CD4-positive, alpha-beta T cell treated with Interleukin-21 for 1 hour (primary cell): ENCODE measurements at regions not wholly inside any gene's neighbourhood (a gene's known extent, or its start where the extent isn't known, plus 50 kb on each side); places are given as distances from the start of the nearest gene placed in this dataset.
"Not testable (repeated sequence)": the region's sequence is repeated elsewhere in the genome, so short reads cannot be mapped to it uniquely, and the experiment has no call there.

Experiments used
- DNase-seq: peaks from one replicate; pipeline ENCODE4 v3.0.0-alpha.2; 2020

- no peak for DNase-seq
These were observed 98.3 kb downstream of the BACH1 start for GRCh38 chr21:29396951-29397455.

GRCh38 chr21:29403301-29403700, 104.6 kb downstream of the BACH1 start:
- no peak for DNase-seq

- no peak for DNase-seq
These were observed 105.3 kb downstream of the BACH1 start for GRCh38 chr21:29403922-29404538.

DNA sequence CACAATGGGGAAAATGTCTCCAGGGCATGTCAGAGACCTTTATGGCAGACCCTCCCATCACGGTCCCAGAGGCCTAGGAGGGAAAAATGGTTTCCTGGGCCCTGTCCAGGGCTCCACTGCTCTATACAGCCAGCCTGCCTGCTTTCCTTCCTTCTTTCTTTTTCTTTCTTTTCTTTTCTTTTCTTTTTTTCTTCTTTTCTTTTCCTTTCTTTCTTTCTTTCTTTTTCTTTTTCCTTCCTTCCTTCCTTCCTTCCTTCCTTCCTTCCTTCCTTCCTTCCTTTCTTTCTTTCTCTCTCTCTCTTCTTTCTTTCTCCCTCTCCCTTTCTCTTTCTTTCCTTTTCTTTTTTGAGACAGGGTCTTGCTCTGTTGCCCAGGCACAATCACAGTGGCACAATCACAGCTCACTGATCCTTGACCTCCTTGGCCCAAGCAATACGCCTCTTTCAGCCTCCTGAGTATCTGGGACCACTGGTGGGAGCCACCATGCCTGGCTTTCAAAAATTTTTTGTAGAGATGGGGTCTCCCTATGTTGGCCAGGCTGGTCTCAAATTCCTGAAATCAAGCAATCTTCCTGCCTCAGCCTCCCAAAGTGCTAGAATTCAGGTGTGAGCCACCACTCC, 106.9 kb downstream of the BACH1 start:
- DNase-seq, result no peak

DNA sequence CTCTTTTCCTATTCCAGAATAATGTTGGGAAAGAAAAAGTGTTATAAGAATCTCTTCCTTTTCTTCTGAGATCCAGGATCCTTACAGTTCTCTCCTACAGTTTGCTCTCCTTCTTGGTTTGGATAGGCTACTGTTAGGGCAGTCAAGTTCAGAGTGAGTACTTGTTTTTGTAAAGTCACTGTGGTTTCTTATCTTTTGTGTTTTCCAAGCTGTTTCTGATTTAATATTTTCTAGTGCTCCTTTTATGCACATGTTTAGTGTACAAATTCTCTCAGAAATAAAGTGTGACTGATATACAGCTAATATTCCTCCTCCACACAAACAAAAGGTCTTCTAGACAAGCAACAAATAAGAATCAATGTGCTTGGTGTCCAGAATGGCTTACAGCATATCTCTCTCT, 107.7 kb downstream of the BACH1 start:
- no peak for DNase-seq

GRCh38 chr21:29407571-29407970, 108.8 kb downstream of the BACH1 start:
- DNase-seq, result no peak

- DNase-seq, result no peak
These were observed 115.0 kb downstream of the BACH1 start for GRCh38 chr21:29413683-29414082.

DNA sequence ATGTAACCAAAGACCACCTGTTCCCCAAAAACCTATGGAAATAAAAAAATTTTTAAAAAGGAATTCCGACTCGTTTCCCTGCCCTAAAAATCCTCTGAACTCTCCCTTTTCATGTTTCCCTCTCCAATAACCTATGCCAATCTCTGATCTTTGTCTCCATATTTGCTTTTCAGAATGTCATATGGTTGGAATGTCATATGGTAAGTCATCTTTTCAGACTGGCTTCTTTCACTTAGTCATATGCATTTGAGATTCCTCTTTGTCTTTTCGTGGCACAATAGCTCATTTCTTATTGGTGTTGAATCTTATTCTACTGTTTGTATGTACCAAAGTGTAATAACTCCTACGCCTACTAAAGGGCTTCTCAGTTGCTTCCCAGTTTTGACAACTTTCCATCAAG, 117.5 kb downstream of the BACH1 start:
- no peak for DNase-seq

DNA sequence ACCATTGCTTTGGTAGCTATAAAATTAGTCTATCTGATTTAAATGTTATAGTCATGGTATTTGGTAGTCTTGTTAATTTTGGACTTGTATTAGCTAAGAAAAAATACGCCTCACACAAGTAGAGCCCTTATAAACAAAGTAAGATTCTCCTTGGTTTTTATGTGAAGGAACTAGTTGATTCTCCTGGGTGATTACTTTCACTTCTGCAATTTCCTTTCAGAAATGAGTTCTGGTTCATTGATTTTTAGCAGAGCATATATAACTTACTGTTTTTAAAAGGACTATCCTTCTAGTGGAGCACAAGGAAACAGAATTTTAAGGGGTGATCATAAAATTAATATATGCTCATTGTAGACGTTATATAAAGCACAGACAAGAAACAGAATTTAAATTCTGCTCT, 120.1 kb downstream of the BACH1 start:
- DNase-seq, result no peak

GRCh38 chr21:29419422-29419821, 120.7 kb downstream of the BACH1 start:
- no peak for DNase-seq

DNA sequence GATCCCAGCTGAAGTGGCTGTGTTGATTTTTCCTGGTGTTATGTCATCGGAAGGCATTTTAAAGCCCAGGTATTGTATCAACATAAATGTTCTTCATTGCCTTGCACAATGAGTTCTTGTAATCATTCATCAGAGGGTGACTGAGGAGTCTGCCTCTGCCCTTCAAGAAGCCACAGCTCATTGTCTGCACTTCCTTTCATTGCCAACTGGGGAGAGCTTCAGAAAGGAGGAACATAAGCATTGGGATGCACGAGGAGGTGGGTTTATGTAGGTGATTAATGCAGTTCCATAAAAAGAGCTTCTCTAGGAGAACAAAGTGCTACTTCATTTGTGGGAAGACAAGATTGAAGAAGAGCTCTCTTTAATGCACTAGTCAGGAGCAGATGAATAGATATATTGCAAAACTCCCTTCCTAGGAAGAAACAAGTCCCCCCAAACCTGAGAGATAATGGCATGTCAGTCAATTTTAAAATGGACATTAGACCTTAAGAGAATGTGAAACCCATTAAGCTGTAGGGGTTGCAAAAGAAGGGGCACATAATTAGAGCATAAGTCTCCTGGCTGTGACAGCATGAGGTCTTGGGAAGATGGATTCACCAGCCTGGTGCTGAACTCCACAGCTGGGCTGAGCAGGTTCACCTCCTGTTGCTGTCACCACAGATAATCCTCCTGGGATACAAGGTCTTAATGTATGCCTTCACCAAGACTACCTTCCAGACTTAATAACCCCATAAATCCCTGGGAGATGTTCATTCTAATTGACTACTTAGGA, 124.6 kb downstream of the BACH1 start:
- no peak for DNase-seq

- DNase-seq, result no peak
These were observed 126.0 kb downstream of the BACH1 start for GRCh38 chr21:29424728-29425127.

DNA sequence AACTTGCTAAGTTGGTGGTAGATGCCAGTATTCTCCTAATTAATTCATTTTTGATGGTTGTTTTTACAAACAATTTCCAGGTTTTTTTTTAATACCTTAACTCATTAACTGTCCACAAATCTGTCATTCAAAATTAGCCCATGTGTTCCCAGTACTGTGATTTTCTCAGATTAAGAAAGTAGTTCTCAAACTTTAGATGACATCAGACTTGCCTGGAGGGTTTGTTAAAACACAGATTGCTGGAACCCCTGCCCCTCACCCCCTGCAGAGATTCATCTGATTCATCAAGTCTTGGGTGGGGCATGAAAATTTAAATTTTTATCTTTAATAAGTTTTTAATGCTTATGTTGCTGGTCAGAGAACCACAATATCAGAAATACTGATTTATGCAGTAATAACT, 130.5 kb downstream of the BACH1 start:
- no peak for DNase-seq

GRCh38 chr21:29430030-29430429, 131.3 kb downstream of the BACH1 start:
- DNase-seq, result no peak

DNA sequence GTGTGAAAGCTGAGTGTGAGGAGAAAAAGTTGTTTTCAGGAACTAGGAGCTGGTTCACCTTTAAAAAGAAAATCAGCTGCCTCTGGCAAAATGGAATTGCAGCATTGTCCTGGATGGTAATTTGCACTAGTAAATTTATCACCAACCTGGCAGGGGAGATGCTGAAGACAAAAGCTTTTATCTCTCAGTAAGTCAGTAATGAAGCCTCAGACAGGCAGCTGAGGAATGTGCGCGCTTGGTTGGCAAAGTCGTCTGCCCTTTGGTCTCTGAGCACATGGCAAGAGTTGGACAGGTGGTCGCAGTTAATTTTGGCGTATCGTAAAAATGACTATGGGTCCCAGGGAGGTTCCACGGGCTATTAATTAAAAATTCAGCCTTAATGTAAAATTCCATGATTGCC, 131.9 kb downstream of the BACH1 start:
- DNase-seq, result no peak

GRCh38 chr21:29431178-29431577, 132.5 kb downstream of the BACH1 start:
- DNase-seq, result no peak

DNA sequence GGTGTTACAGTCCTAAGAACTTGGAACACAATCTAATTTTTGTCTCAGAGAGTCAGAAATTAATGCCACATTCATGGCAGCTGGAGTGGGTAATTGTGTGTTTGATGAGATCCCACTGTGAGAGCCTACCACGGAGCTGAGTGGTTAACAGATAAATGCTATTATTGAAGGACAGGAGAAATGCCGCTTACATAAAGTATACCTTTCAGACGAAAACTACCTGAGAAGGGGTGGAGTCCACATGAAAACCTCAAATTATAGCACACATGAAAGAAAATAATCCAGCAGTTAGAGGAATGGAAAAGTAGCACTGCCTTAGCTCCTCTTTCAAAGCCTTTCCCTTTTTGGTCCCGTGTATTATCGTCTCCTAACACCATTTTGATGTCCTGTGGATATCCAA, 133.0 kb downstream of the BACH1 start:
- no peak for DNase-seq

DNA sequence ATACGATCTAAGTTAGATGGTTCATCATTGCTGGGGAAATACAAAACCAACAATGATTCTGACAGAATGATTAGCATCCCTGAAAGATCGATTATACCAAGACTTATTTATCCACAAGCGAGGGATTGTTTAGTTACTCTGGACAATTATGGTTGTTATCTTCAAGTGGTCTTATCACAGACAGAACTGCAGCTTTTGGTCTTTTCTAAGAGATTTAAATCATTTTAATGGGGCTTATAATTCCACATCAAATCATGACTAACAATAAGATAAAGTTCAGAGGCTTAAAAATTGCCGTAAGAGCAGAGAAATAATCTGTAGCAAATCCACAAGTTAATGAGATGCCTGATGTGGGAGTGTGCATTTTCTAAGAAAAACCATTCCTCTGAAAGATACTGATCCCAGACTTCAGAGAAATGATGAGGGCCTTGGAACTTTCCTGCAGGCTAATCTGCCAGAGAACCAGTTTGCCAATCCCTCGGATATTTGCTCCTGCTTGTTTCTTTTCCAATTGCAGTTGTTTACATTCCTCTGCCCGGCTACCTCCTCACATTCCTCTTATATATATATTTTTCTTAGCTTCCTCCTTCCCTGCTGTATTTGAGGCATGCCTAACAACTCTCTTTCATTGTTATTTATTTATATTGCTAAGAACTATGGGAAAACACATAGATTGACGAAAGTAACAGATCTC, 134.8 kb downstream of the BACH1 start:
- DNase-seq, result no peak

DNA sequence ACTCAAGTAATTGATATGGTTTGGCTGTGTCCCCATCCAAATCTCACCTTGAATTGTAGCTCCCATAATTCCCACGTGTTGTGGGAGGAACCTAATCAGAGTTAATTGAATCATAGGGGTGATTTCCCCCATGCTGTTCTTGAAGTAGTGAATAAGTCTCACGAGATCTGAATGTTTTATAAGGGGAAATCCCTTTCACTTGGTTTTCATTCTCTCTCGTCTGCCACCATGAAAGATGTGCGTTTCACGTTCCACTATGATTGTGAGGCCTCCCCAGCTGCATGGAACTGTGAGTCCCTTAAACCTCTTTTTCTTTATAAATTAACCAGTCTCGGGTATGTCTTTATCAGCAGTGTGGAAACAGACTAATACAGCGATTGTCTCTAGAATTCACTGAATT, 135.4 kb downstream of the BACH1 start:
- DNase-seq, result peak; percentile 22

- not testable (repeated sequence) for DNase-seq
These were observed 136.3 kb downstream of the BACH1 start for GRCh38 chr21:29434982-29435381.

- DNase-seq, result peak; percentile 57
These were observed 137.4 kb downstream of the BACH1 start for GRCh38 chr21:29436143-29436542.

DNA sequence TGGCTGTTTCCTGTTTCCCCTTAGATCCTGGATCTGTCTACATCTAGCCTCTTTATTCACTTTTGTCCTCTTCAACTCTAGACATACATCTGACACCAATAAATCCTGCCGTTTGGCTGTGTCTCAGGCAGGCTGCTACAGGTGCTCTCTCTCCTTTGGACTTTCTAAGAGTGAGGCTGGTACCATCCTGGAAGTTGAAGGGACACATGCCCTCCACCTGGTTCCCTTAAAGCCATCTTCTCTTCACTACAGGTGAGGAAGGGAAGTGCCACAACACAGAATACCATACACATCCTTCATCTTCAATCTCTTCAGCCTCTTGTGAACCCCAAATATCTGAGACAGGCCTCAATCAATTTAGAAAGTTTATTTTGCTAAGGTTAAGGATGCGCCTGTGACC, 137.9 kb downstream of the BACH1 start:
- no peak for DNase-seq

- DNase-seq, result no peak
These were observed 142.9 kb downstream of the BACH1 start for GRCh38 chr21:29441651-29442050.
